Fibroblast of skin of left quadriceps (primary cell): ENCODE measurements at regions not wholly inside any gene's neighbourhood (a gene's known extent, or its start where the extent isn't known, plus 50 kb on each side); places are given as distances from the start of the nearest gene placed in this dataset.

Experiments used
- DNase-seq, 2 experiments: peaks; one replicate each; pipeline ENCODE4 v3.0.0-alpha.2; 2013; ENCODE audit warnings: low read depth in 2 of 2

GRCh38 chr14:54208751-54209150, 188.1 kb upstream of the CDKN3 start:
- DNase-seq, result no peak

GRCh38 chr14:54209511-54210250, 187.1 kb upstream of the CDKN3 start:
- no peak for DNase-seq

- DNase-seq, result peak; percentile 69 to 72
Measured at GRCh38 chr14:54211551-54212308, 185.1 kb upstream of the CDKN3 start.

- DNase-seq, result no peak
Measured at GRCh38 chr14:54213536-54213935, 183.3 kb upstream of the CDKN3 start.

GRCh38 chr14:54216827-54217226, 180.0 kb upstream of the CDKN3 start:
- no peak for DNase-seq

- DNase-seq, result no peak
Measured at GRCh38 chr14:54219261-54220070, 177.3 kb upstream of the CDKN3 start.

- DNase-seq, result no peak
Measured at GRCh38 chr14:54220071-54220703, 176.6 kb upstream of the CDKN3 start.

- DNase-seq, result no peak
Measured at GRCh38 chr14:54220704-54221431, 175.9 kb upstream of the CDKN3 start.

- DNase-seq, result no peak
Measured at GRCh38 chr14:54221432-54221803, 175.4 kb upstream of the CDKN3 start.

GRCh38 chr14:54221971-54222370, 174.8 kb upstream of the CDKN3 start:
- DNase-seq, result no peak

- peak in 1 of 2 experiments; percentile 46 for DNase-seq
Measured at GRCh38 chr14:54223831-54224402, 172.9 kb upstream of the CDKN3 start.

GRCh38 chr14:54225457-54226060, 171.2 kb upstream of the CDKN3 start:
- no peak for DNase-seq

- peak in 1 of 2 experiments; percentile 49 for DNase-seq
Measured at GRCh38 chr14:54226103-54226502, 170.7 kb upstream of the CDKN3 start.

GRCh38 chr14:54226558-54226957, 170.2 kb upstream of the CDKN3 start:
- DNase-seq, result no peak

- DNase-seq, result no peak
Measured at GRCh38 chr14:54229136-54229535, 167.7 kb upstream of the CDKN3 start.

- no peak for DNase-seq
Measured at GRCh38 chr14:54230645-54231044, 166.2 kb upstream of the CDKN3 start.

- DNase-seq, result no peak
Measured at GRCh38 chr14:54232735-54233134, 164.1 kb upstream of the CDKN3 start.

GRCh38 chr14:54241517-54241916, 155.3 kb upstream of the CDKN3 start:
- DNase-seq, result no peak

- DNase-seq, result no peak
Measured at GRCh38 chr14:54251356-54251755, 145.5 kb upstream of the CDKN3 start.

GRCh38 chr14:54252072-54252730, 144.6 kb upstream of the CDKN3 start:
- DNase-seq, result peak; percentile 24 to 25
